ENCODE measurements at regions not wholly inside any gene's neighbourhood (a gene's known extent, or its start where the extent isn't known, plus 50 kb on each side); places are given as distances from the start of the nearest gene placed in this dataset.

GRCh38 chr20:22916021-22916842 is 118.9 kb upstream of the SSTR4 start:
- no peak for TF ChIP-seq CTCF (conservative IDR thresholded peaks at IDR 0.05 in 1 of 2, IDR thresholded peaks at IDR 0.05 in 1 of 2; ENCODE audit: low read depth in 1 of 2, low read length in 2 of 2)
- no peak for TF ChIP-seq EZH2 (IDR thresholded peaks at IDR 0.05; ENCODE audit: low read length, missing control alignments)
- H3K4me1 ChIP-seq (ENCODE audit: control insufficient read depth, extremely low read depth, insufficient read depth, low read length) = no peaks in the 10 kb centered on the region
- DNase-seq (ENCODE audit: low read depth in 2 of 2) = no peak
- H3K4me3 ChIP-seq (replicated peaks in 1 of 4; ENCODE audit: control extremely low read depth in 1 of 4, insufficient read depth in 1 of 4, low read depth in 3 of 4, low read length in 4 of 4) = no peak overlapping the region
- no peaks in the 10 kb centered on the region for H4K20me1 ChIP-seq (ENCODE audit: control insufficient read depth, extremely low read depth, insufficient read depth, low read length)
- H3K36me3 ChIP-seq (ENCODE audit: control insufficient read depth, insufficient read depth, low read length) = no peaks in the 10 kb centered on the region
- H3K79me2 ChIP-seq (ENCODE audit: control insufficient read depth, insufficient read depth, low read length) = no peaks in the 10 kb centered on the region
- H2AFZ ChIP-seq (ENCODE audit: low read length) = no peak overlapping the region
- H3K27me3 ChIP-seq (ENCODE audit: control insufficient read depth, insufficient read depth, low read length) = no peaks in the 10 kb centered on the region
- H3K9ac ChIP-seq (ENCODE audit: insufficient read depth, low read length) = no peak overlapping the region
- no peaks in the 10 kb centered on the region for H3K9me3 ChIP-seq (ENCODE audit: control insufficient read depth, insufficient read depth, low read depth, low read length)
- no peak overlapping the region for H3K4me2 ChIP-seq (ENCODE audit: extremely low read depth, insufficient read depth, low read length)
- H3K27ac ChIP-seq (ENCODE audit: insufficient read depth, low read length) = no peak overlapping the region

GRCh38 chr20:22918286-22918983 is 116.7 kb upstream of the SSTR4 start:
- H3K27me3 ChIP-seq (ENCODE audit: control insufficient read depth, insufficient read depth, low read length) = no peaks in the 10 kb centered on the region
- no peak overlapping the region for H3K4me3 ChIP-seq (replicated peaks in 1 of 4; ENCODE audit: control extremely low read depth in 1 of 4, insufficient read depth in 1 of 4, low read depth in 3 of 4, low read length in 4 of 4)
- H3K4me2 ChIP-seq (ENCODE audit: extremely low read depth, insufficient read depth, low read length) = no peak overlapping the region
- H3K9me3 ChIP-seq (ENCODE audit: control insufficient read depth, insufficient read depth, low read depth, low read length) = no peaks in the 10 kb centered on the region
- peaks cover 5% of the 10 kb centered on the region for H3K4me1 ChIP-seq (ENCODE audit: control insufficient read depth, extremely low read depth, insufficient read depth, low read length)
- no peak overlapping the region for H3K9ac ChIP-seq (ENCODE audit: insufficient read depth, low read length)
- H4K20me1 ChIP-seq (ENCODE audit: control insufficient read depth, extremely low read depth, insufficient read depth, low read length) = no peaks in the 10 kb centered on the region
- no peak overlapping the region for H2AFZ ChIP-seq (ENCODE audit: low read length)
- H3K36me3 ChIP-seq (ENCODE audit: control insufficient read depth, insufficient read depth, low read length) = no peaks in the 10 kb centered on the region
- no peak overlapping the region for H3K27ac ChIP-seq (ENCODE audit: insufficient read depth, low read length)
- DNase-seq (ENCODE audit: low read depth in 2 of 2) = no peak
- TF ChIP-seq EZH2 (IDR thresholded peaks at IDR 0.05; ENCODE audit: low read length, missing control alignments) = no peak
- TF ChIP-seq CTCF (conservative IDR thresholded peaks at IDR 0.05 in 1 of 2, IDR thresholded peaks at IDR 0.05 in 1 of 2; ENCODE audit: low read depth in 1 of 2, low read length in 2 of 2) = no peak
- H3K79me2 ChIP-seq (ENCODE audit: control insufficient read depth, insufficient read depth, low read length) = no peaks in the 10 kb centered on the region

GRCh38 chr20:22920898-22921297 is 114.2 kb upstream of the SSTR4 start:
- H2AFZ ChIP-seq (ENCODE audit: low read length) = no peak overlapping the region
- H3K9me3 ChIP-seq (ENCODE audit: control insufficient read depth, insufficient read depth, low read depth, low read length) = no peaks in the 10 kb centered on the region
- no peak for DNase-seq (ENCODE audit: low read depth in 2 of 2)
- no peak overlapping the region for H3K4me2 ChIP-seq (ENCODE audit: extremely low read depth, insufficient read depth, low read length)
- H3K79me2 ChIP-seq (ENCODE audit: control insufficient read depth, insufficient read depth, low read length) = no peaks in the 10 kb centered on the region
- H3K27ac ChIP-seq (ENCODE audit: insufficient read depth, low read length) = no peak overlapping the region
- no peak for TF ChIP-seq CTCF (conservative IDR thresholded peaks at IDR 0.05 in 1 of 2, IDR thresholded peaks at IDR 0.05 in 1 of 2; ENCODE audit: low read depth in 1 of 2, low read length in 2 of 2)
- no peak for TF ChIP-seq EZH2 (IDR thresholded peaks at IDR 0.05; ENCODE audit: low read length, missing control alignments)
- H3K9ac ChIP-seq (ENCODE audit: insufficient read depth, low read length) = no peak overlapping the region
- no peak overlapping the region for H3K4me3 ChIP-seq (replicated peaks in 1 of 4; ENCODE audit: control extremely low read depth in 1 of 4, insufficient read depth in 1 of 4, low read depth in 3 of 4, low read length in 4 of 4)
- H3K36me3 ChIP-seq (ENCODE audit: control insufficient read depth, insufficient read depth, low read length) = no peaks in the 10 kb centered on the region
- H4K20me1 ChIP-seq (ENCODE audit: control insufficient read depth, extremely low read depth, insufficient read depth, low read length) = no peaks in the 10 kb centered on the region
- no peaks in the 10 kb centered on the region for H3K27me3 ChIP-seq (ENCODE audit: control insufficient read depth, insufficient read depth, low read length)
- peaks cover 5% of the 10 kb centered on the region for H3K4me1 ChIP-seq (ENCODE audit: control insufficient read depth, extremely low read depth, insufficient read depth, low read length)
